Tibial nerve (tissue), 3 donors: ENCODE measurements at regions not wholly inside any gene's neighbourhood (a gene's known extent, or its start where the extent isn't known, plus 50 kb on each side); places are given as distances from the start of the nearest gene placed in this dataset.

Source experiments
- POLR2A ChIP-seq, 2 donors: fragments of 450-650 bp; IDR thresholded peaks; one replicate each; pipeline ENCODE4 v1.6.1; 2017; ENCODE audit warnings: antibody characterized with exemption in 2 of 2, mild to moderate bottlenecking in 2 of 2, moderate library complexity in 2 of 2
- TF ChIP-seq, protein P1 (sequence below), 5 experiments: fragments of 200-600 bp in 3 of 5; fragments of 450-650 bp in 2 of 5; sonication (generic) in 3 of 5; IDR thresholded peaks; one replicate each; pipeline ENCODE4 v1.5.1; 2016 to 2019; ENCODE audit warnings: antibody characterized with exemption in 5 of 5, mild to moderate bottlenecking in 3 of 5, moderate library complexity in 2 of 5

DNA sequence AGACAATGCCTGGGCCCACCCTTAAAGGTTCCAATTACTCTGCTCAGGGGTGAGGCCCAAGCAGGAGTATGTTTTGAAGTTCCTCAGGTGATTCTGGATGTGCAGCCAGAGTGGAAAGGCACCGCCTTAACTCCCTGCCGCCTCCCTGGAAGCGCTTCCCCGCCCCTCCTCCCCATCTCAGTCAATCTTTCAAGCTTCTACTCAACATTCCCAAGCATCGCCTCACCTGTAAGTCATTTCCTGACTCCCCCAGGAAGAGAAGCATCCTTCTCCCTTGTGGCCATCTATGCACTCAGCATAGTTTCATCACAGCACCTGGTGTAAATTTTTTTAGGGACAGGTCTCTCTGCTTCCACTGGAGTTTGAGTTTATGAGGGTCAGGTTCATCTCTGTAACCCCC, 67.5 kb downstream of the MYL12B start:
- TF ChIP-seq, protein P1, sequence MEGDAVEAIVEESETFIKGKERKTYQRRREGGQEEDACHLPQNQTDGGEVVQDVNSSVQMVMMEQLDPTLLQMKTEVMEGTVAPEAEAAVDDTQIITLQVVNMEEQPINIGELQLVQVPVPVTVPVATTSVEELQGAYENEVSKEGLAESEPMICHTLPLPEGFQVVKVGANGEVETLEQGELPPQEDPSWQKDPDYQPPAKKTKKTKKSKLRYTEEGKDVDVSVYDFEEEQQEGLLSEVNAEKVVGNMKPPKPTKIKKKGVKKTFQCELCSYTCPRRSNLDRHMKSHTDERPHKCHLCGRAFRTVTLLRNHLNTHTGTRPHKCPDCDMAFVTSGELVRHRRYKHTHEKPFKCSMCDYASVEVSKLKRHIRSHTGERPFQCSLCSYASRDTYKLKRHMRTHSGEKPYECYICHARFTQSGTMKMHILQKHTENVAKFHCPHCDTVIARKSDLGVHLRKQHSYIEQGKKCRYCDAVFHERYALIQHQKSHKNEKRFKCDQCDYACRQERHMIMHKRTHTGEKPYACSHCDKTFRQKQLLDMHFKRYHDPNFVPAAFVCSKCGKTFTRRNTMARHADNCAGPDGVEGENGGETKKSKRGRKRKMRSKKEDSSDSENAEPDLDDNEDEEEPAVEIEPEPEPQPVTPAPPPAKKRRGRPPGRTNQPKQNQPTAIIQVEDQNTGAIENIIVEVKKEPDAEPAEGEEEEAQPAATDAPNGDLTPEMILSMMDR (IDR thresholded peaks at IDR 0.05) = no peak
- no peak for TF ChIP-seq POLR2A (IDR thresholded peaks at IDR 0.05)
